HepG2 (cell line): ENCODE measurements at regions not wholly inside any gene's neighbourhood (a gene's known extent, or its start where the extent isn't known, plus 50 kb on each side); places are given as distances from the start of the nearest gene placed in this dataset.

Experiments used
- ATAC-seq: fragments of 200-7000 bp; cut with Tn5 transposase; 3 replicates; pipeline ENCODE4 v1.9.1; 2020; ENCODE audit warnings: mild to moderate bottlenecking, moderate library complexity
- BruUV-seq: library from RNA; stranded (reverse); fragments of 400-500 nt; replicated peaks from 2 replicates; lab custom pipeline; 2021; lab: Mats Ljungman, UMichigan
- CTCF ChIA-PET: fragments of 300-600 bp; formaldehyde crosslinking; extraction: SDS; loops from one replicate; lab custom pipeline; 2021; ENCODE audit warnings: low total read pairs, inconsistent platforms, low intra/inter-chr PET ratio; lab: Yijun Ruan, JAX
- POLR2A ChIA-PET: fragments of 350-600 bp; sonication (Branson Sonifier 250); formaldehyde crosslinking; loops from one replicate; lab custom pipeline; 2020; ENCODE audit warnings: antibody characterized with exemption, inconsistent platforms; lab: Yijun Ruan, JAX
- DNase-seq: peaks from one replicate; pipeline ENCODE4 v3.0.0-alpha.2; 2015; ENCODE audit warnings: low spot score
- FAIRE-seq: peaks from 3 replicates; lab custom pipeline; 2011; peaks lifted over from hg19 to GRCh38; lab: Jason Lieb, UNC
- H2AFZ ChIP-seq: one replicate; pipeline ENCODE4 v1.6.1; 2011; ENCODE audit warnings: low read length, inconsistent platforms
- H3K27ac ChIP-seq: fragments of 300-600 bp; 3 replicates; pipeline ENCODE4 v1.8.0; 2011; ENCODE audit warnings: mixed run types, mild to moderate bottlenecking, mixed read lengths, low read length, inconsistent platforms; ENCODE audit not compliant: insufficient read depth; ENCODE audit errors: extremely low read length
- H3K27me3 ChIP-seq, 2 experiments: fragments of 200-600 bp in 1 of 2; 2 replicates in 1 of 2; 3 replicates in 1 of 2; pipeline versions ENCODE4 v1.6.0 to v1.8.0; 2011; ENCODE audit warnings: low read length in 2 of 2, mild to moderate bottlenecking in 2 of 2, moderate library complexity in 2 of 2, inconsistent platforms in 1 of 2; ENCODE audit not compliant: insufficient read depth in 2 of 2, control insufficient read depth in 1 of 2
- H3K36me3 ChIP-seq, 2 experiments: fragments of 200-600 bp in 1 of 2; replicated peaks in 1 of 2; 2 replicates in 1 of 2; 3 replicates in 1 of 2; pipeline versions ENCODE4 v1.5.1 to v1.8.0; 2011; ENCODE audit warnings: low read length in 2 of 2, inconsistent platforms in 1 of 2; ENCODE audit not compliant: insufficient read depth in 2 of 2, control insufficient read depth in 1 of 2
- H3K4me1 ChIP-seq: 2 replicates; pipeline ENCODE4 v1.5.1; 2012; ENCODE audit warnings: low read length, inconsistent platforms; ENCODE audit not compliant: insufficient read depth
- H3K4me2 ChIP-seq: 2 replicates; pipeline ENCODE4 v1.6.0; 2011; ENCODE audit warnings: low read depth, low read length, inconsistent platforms
- H3K4me3 ChIP-seq, 3 experiments: fragments of 200-600 bp in 1 of 3; sonication (generic), shearing (Covaris generic) in 1 of 3; replicated peaks in 1 of 3; 2 replicates each; pipeline ENCODE4 v1.5.1; 2011 to 2016; ENCODE audit warnings: low read length in 3 of 3, inconsistent platforms in 2 of 3, low read depth in 2 of 3, mild to moderate bottlenecking in 2 of 3, control low read depth in 1 of 3, mixed read lengths in 1 of 3; ENCODE audit not compliant: insufficient read depth in 1 of 3
- H3K79me2 ChIP-seq: one replicate; pipeline ENCODE4 v1.6.1; 2011; ENCODE audit warnings: low read length, inconsistent platforms; ENCODE audit not compliant: insufficient read depth
- H3K9ac ChIP-seq: 2 replicates; pipeline ENCODE4 v1.6.0; 2011; ENCODE audit warnings: mild to moderate bottlenecking, low read depth, low read length, inconsistent platforms; ENCODE audit not compliant: insufficient read depth
- H3K9me3 ChIP-seq: 2 replicates; pipeline ENCODE4 v1.5.1; 2012; ENCODE audit warnings: mild to moderate bottlenecking, low read length
- H4K20me1 ChIP-seq: 2 replicates; pipeline ENCODE4 v1.6.0; 2011; ENCODE audit warnings: inconsistent platforms, mild to moderate bottlenecking, low read length, moderate library complexity; ENCODE audit not compliant: insufficient read depth
- BCL6 ChIP-seq: IDR thresholded peaks from 2 replicates; pipeline ENCODE4 v1.6.1; 2016; ENCODE audit warnings: missing genetic modification reagents, missing compliant biosample characterization
- CTCF ChIP-seq: sonication (generic); formaldehyde crosslinking; IDR thresholded peaks from 2 replicates; pipeline ENCODE4 v1.5.0; 2020; ENCODE audit warnings: mild to moderate bottlenecking, missing genetic modification reagents, moderate library complexity
- FOXA1 ChIP-seq, 2 experiments: fragments of 450-650 bp in 1 of 2; sonication (generic) in 1 of 2; formaldehyde crosslinking in 1 of 2; IDR thresholded peaks; 2 replicates each; pipeline versions ENCODE4 v1.4.0 to v1.6.1; 2016 to 2020; ENCODE audit warnings: missing genetic modification reagents in 1 of 2
- MED13 ChIP-seq: sonication (generic); formaldehyde crosslinking; IDR thresholded peaks from 2 replicates; pipeline ENCODE4 v1.5.0; 2020; ENCODE audit warnings: missing genetic modification reagents
- STAG1 ChIP-seq: sonication (generic); formaldehyde crosslinking; IDR thresholded peaks from 2 replicates; pipeline ENCODE4 v1.4.0; 2020; ENCODE audit warnings: missing genetic modification reagents
- ZBTB44 ChIP-seq: sonication (generic); formaldehyde crosslinking; IDR thresholded peaks from 2 replicates; pipeline ENCODE4 v1.4.0; 2020; ENCODE audit warnings: missing genetic modification reagents
- WGBS: methylation state at CpG from one replicate; pipeline ENCODE4 v1.1.6; 2017; ENCODE audit warnings: low lambda C conversion rate; 5-methylcytosine and 5-hydroxymethylcytosine counted together
- in situ Hi-C: cut with HindIII; loops from 2 replicates; pipeline ENCODE4 v1.10.0; 2017; ENCODE audit warnings: low pct_unique_long_range_greater_than_20kb; ENCODE audit not compliant: extremely low pct_ligation_motif_present
- intact Hi-C: fragments of 100-400 bp; cut with micrococcal nuclease; formaldehyde crosslinking; loops from one replicate; pipeline ENCODE4 v1.10.0; 2022; ENCODE audit not compliant: unreplicated experiment

GRCh38 chr7:13179011-13179582 is 491.7 kb downstream of the ARL4A start:
- 53% methylated on average over 5 of the region's 5 CpGs for WGBS
- Histone ChIP-seq H3K4me2 (no peak overlapping the region), H3K27ac (no peak overlapping the region), H3K9me3 (no peaks in the 10 kb centered on the region), H2AFZ (no peak overlapping the region), H3K27me3 (no peaks in the 10 kb centered on the region), H3K36me3 (no peaks in the 10 kb centered on the region), H3K4me1 (peaks cover 27% of the 10 kb centered on the region), H3K9ac (no peak overlapping the region), H4K20me1 (no peaks in the 10 kb centered on the region), H3K4me3 (no peak overlapping the region), H3K79me2 (no peaks in the 10 kb centered on the region)
- peak; percentile 30 for DNase-seq
- TF ChIP-seq BCL6 = 0 out of 2 replicates have a peak, but pooled peaks have one; percentile 22
- TF ChIP-seq ZBTB44 (CRISPR knock-in tag) = no peak
- no peak for TF ChIP-seq MED13
- TF ChIP-seq FOXA1 (IDR thresholded peaks at IDR 0.05) = no peak
- 0 out of 2 replicates have a peak, but pooled peaks have one; percentile 20 for TF ChIP-seq FOXA1 (CRISPR knock-in tag; IDR thresholded peaks at IDR 0.05)
- peak; percentile 60 for TF ChIP-seq STAG1 (CRISPR knock-in tag)
- TF ChIP-seq CTCF = peak; percentile 52
- ChIA-PET CTCF (interaction anchor here (1.0 kb wide), 1 partner anchor 540 kb away, joined by 3 read pairs; no protein-coding TSS in a partner anchor), POLR2A (interaction anchor here (1.0 kb wide), 1 partner anchor 492 kb away, joined by 5 read pairs; the partner anchor contains the start of gene ARL4A)
- intact Hi-C loops = loop anchor here (1.0 kb wide), 1 partner anchor 492 kb away; the partner anchor contains the start of gene ARL4A
- in situ Hi-C loops = loop anchor here (10.0 kb wide), 1 partner anchor 494 kb away; the partner anchor contains the start of gene ARL4A
- FAIRE-seq = no peak
- BruUV-seq = no TSS peak
- peak; percentile 84 for ATAC-seq
